Skeletal muscle tissue (tissue), 3 donors: ENCODE measurements at regions not wholly inside any gene's neighbourhood (a gene's known extent, or its start where the extent isn't known, plus 50 kb on each side); places are given as distances from the start of the nearest gene placed in this dataset.
"Not testable (repeated sequence)": the region's sequence is repeated elsewhere in the genome, so short reads cannot be mapped to it uniquely, and the experiment has no call there.

Source experiments
- H3K27ac ChIP-seq: one replicate; pipeline ENCODE4 v1.7.0; 2013; ENCODE audit warnings: mild to moderate bottlenecking, low read depth, low read length, inconsistent platforms
- H3K27me3 ChIP-seq, 3 donors: one replicate each; pipeline ENCODE4 v1.7.0; 2013; ENCODE audit warnings: low read length in 3 of 3; ENCODE audit not compliant: control insufficient read depth in 3 of 3, insufficient read depth in 3 of 3
- H3K36me3 ChIP-seq, 3 donors: one replicate each; pipeline ENCODE4 v1.7.0; 2013; ENCODE audit warnings: low read length in 3 of 3; ENCODE audit not compliant: control insufficient read depth in 3 of 3, insufficient read depth in 3 of 3
- H3K4me1 ChIP-seq, 3 donors: one replicate each; pipeline ENCODE4 v1.7.0; 2013; ENCODE audit warnings: low read length in 3 of 3, mild to moderate bottlenecking in 3 of 3; ENCODE audit not compliant: control insufficient read depth in 3 of 3, insufficient read depth in 3 of 3
- H3K4me3 ChIP-seq, 3 donors: one replicate each; pipeline ENCODE4 v1.7.0; 2013; ENCODE audit warnings: low read length in 3 of 3
- H3K9ac ChIP-seq, 3 donors: one replicate each; pipeline ENCODE4 v1.7.0; 2013; ENCODE audit warnings: low read length in 3 of 3, mild to moderate bottlenecking in 3 of 3, moderate library complexity in 2 of 3, low read depth in 1 of 3
- H3K9me3 ChIP-seq, 3 donors: one replicate each; pipeline ENCODE4 v1.7.0; 2013; ENCODE audit warnings: low read length in 3 of 3; ENCODE audit not compliant: control insufficient read depth in 3 of 3
- donor health status: Osteomylitis.

DNA sequence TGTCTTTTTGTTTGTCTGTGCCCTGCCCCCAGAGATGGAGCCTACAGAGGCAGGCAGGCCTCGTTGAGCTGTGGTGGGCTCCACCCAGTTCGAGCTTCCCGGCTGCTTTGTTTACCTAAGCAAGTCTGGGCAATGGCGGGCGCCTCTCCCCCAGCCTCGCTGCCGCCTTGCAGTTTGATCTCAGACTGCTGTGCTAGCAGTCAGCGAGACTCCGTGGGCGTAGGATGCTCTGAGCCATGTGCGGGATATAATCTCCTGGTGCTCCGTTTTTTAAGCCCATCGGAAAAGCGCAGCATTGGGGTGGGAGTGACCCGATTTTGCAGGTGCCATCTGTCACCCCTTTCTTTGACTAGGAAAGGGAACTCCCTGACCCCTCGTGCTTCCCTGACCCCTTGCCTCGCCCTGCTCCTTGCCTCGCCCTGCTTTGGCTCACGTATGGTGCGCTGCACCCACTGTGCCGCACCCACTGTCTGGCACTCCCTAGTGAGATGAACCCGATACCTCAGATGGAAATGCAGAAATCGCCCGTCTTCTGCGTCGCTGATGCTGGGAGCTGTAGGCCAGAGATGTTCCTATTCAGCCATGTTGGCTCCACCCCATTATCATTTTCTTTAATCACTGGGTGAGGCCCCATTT is 269.0 kb upstream of the RBMS1 start:
- not testable (repeated sequence) for H3K36me3 ChIP-seq, H3K27me3 ChIP-seq, H3K9me3 ChIP-seq, H3K27ac ChIP-seq, H3K9ac ChIP-seq, H3K4me1 ChIP-seq, H3K4me3 ChIP-seq

DNA sequence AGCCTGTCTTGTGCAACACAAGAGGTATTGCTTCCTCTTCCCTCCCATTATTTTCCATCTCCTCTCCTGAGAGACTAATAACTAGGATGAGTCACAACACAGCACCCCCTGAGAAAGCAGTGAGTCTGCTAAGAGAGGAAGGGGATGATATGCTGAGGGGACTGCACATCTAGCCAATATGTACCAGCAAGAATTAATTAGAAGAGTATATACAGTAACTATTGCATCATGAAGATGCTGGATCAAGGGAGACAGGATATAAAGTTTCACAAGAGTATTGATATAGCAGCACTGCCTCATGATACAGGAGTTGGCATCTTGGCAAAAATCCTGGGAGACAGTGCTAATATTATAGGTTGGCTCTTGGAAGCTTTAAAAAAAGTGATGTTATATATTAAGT is 289.9 kb upstream of the RBMS1 start:
- Histone ChIP-seq H3K9ac (no peak overlapping the region), H3K4me1 (no peaks in the 10 kb centered on the region), H3K27ac (no peak overlapping the region), H3K36me3 (no peaks in the 10 kb centered on the region), H3K9me3 (peaks cover 0 to 2% (median under 1%) of the 10 kb centered on the region in 3 donors), H3K27me3 (no peaks in the 10 kb centered on the region), H3K4me3 (no peak overlapping the region)

DNA sequence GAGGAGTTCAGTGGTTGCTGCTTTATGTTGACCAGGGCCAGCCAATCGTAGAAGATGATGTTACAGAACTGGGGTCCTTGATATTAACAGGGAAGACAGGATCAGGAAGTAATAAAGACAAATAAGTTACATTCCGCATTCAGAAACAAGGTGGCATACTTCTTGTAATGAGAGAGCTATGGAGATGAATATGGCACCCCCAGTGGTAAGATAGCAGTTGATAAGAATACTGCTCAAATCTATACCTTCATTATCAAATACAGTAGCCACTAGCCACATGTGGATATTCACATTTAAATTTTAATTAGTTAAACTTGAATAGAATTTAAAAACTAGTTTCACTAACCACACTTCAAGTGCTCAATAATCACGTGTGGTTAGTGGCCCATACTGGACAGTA is 290.4 kb upstream of the RBMS1 start:
- H3K36me3 ChIP-seq = no peaks in the 10 kb centered on the region

DNA sequence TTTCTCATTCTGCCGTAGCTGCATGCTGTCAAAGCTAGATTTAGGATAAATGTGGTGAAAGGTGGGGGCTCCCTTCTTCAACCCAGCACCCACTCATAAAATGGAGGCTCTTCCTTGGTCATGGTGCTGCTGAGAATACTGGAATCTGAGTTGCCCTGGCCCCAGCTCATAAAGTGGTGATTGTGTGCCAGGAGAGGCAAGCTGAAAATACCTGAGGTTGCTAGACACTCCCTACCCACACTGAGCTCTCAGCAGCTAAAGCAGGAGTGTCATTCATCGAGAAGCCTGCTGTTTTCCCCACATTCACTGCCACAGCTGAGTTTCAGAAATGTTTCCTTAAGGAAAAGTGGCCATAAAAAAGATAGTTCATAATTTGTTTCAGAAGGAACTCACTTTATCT is 297.1 kb upstream of the RBMS1 start:
- Histone ChIP-seq H3K27ac (no peak overlapping the region), H3K27me3 (no peaks in the 10 kb centered on the region), H3K36me3 (no peaks in the 10 kb centered on the region), H3K4me1 (no peaks in the 10 kb centered on the region), H3K9ac (no peak overlapping the region), H3K9me3 (no peaks in the 10 kb centered on the region), H3K4me3 (no peak overlapping the region)

More for the DNA sequence above, 290.4 kb upstream of the RBMS1 start:
- H3K9ac ChIP-seq = no peak overlapping the region
- no peaks in the 10 kb centered on the region for H3K27me3 ChIP-seq
- H3K9me3 ChIP-seq = peaks cover 0 to 2% (median 0%) of the 10 kb centered on the region in 3 donors
- no peak overlapping the region for H3K4me3 ChIP-seq
- H3K27ac ChIP-seq = no peak overlapping the region
- H3K4me1 ChIP-seq = no peaks in the 10 kb centered on the region

DNA sequence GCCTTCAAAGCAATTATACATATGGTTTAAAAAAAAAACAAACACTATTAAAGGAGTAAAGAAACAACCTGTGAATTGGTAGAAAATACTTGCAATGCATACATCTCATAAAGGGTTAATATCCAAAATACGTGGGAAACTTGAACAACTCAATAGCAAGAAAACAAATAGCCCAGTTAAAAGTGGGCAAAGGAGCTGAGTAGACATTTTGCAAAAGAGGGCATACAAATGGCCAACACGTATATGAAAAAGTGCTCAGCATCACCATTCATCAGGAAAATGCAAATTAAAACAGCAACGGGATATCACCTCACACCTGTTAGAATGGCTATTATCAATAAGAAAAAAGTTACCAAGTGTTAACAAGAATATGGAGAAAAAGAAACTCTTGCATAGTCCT is 298.3 kb upstream of the RBMS1 start:
- H3K36me3 ChIP-seq = no peaks in the 10 kb centered on the region
- no peak overlapping the region for H3K9ac ChIP-seq
- H3K4me1 ChIP-seq = no peaks in the 10 kb centered on the region
- no peak overlapping the region for H3K27ac ChIP-seq
- no peaks in the 10 kb centered on the region for H3K9me3 ChIP-seq
- H3K4me3 ChIP-seq = no peak overlapping the region
- no peaks in the 10 kb centered on the region for H3K27me3 ChIP-seq

DNA sequence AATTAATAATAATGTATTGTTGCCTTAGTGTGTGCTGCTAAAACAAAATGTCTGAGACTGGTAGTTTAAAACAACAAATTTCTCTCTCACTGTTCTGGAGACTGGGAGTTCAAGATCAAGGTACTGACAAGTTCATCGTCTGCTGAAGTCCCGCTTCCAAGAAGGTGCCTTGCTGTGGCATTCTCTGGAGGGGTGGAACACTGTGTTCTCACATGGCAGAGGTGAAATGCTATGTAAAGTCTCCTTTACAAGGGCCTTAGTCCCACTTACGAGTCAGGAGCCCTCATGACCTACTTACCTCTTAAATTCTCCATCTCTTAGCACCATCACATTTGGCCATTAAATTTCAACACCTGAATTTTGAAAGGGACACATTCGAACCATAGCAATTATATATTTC is 299.2 kb upstream of the RBMS1 start:
- no peaks in the 10 kb centered on the region for H3K27me3 ChIP-seq
- no peaks in the 10 kb centered on the region for H3K4me1 ChIP-seq
- H3K4me3 ChIP-seq = no peak overlapping the region
- no peak overlapping the region for H3K27ac ChIP-seq
- no peak overlapping the region for H3K9ac ChIP-seq
- H3K36me3 ChIP-seq = no peaks in the 10 kb centered on the region
- H3K9me3 ChIP-seq = no peaks in the 10 kb centered on the region

DNA sequence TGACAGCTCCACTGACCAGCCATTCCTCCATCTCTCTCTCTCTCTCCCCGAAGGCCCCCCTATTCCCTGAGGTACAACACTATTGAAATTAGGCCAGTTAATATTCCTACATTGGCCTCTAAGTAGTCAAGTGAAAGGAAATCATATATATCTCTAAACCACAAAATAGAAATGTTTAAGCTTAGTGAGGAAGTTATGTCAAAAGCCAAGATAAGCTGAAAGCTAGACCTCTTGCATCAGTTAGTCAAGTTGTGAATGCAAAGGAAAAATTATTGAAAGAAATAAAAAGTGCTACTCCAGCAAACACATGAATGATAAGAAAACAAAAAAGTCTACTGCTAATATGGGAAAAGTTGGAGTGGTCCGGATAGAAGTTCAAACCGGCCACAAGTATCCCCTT is 301.3 kb upstream of the RBMS1 start:
- no peak overlapping the region for H3K4me3 ChIP-seq
- H3K36me3 ChIP-seq = no peaks in the 10 kb centered on the region
- no peaks in the 10 kb centered on the region for H3K9me3 ChIP-seq
- no peak overlapping the region for H3K27ac ChIP-seq
- no peaks in the 10 kb centered on the region for H3K4me1 ChIP-seq
- H3K9ac ChIP-seq = no peak overlapping the region
- no peaks in the 10 kb centered on the region for H3K27me3 ChIP-seq

DNA sequence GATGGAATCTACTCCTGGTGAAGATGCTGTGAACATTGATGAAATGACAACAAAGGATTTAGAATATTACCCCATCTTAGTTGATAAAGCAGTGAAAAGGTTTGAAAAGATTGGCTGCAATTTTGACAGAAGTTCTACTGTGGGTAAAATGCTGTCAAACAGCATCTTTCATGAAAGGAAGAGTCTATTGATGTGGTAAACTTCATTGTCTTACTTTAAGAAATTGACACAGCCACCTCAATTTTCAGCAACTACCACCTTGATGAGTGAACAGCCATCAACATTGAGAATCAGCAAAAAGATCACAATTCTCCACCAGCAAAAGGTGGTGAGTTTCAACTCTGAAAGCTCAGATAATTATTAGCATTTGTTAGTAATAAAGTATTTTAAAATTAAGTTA is 310.3 kb upstream of the RBMS1 start:
- no peak overlapping the region for H3K9ac ChIP-seq
- H3K9me3 ChIP-seq = no peaks in the 10 kb centered on the region
- H3K27me3 ChIP-seq = no peaks in the 10 kb centered on the region
- no peaks in the 10 kb centered on the region for H3K36me3 ChIP-seq
- H3K4me1 ChIP-seq = no peaks in the 10 kb centered on the region
- H3K4me3 ChIP-seq = no peak overlapping the region
- no peak overlapping the region for H3K27ac ChIP-seq

DNA sequence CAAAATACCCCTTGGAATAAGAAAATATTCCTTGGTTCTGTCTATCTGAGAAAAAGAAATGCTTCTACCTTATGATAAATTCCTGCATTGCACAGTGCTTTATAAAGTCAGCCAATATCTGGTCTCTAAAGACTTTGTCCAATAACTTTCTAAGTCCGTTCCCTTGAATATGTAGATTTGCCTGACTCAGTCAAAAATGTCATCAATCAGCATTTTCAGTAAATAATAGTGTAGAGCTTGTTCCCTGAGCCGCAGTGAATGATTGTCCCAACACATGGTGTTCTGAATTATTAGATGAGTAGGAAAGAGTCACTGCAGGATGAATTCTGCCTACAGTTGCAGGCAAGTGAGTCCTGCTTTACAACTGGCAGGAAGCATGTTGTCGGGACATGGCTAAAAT is 316.8 kb upstream of the RBMS1 start:
- Histone ChIP-seq H3K27ac (no peak overlapping the region), H3K4me3 (no peak overlapping the region), H3K9ac (no peak overlapping the region), H3K27me3 (no peaks in the 10 kb centered on the region), H3K4me1 (no peaks in the 10 kb centered on the region), H3K36me3 (no peaks in the 10 kb centered on the region), H3K9me3 (no peaks in the 10 kb centered on the region)

DNA sequence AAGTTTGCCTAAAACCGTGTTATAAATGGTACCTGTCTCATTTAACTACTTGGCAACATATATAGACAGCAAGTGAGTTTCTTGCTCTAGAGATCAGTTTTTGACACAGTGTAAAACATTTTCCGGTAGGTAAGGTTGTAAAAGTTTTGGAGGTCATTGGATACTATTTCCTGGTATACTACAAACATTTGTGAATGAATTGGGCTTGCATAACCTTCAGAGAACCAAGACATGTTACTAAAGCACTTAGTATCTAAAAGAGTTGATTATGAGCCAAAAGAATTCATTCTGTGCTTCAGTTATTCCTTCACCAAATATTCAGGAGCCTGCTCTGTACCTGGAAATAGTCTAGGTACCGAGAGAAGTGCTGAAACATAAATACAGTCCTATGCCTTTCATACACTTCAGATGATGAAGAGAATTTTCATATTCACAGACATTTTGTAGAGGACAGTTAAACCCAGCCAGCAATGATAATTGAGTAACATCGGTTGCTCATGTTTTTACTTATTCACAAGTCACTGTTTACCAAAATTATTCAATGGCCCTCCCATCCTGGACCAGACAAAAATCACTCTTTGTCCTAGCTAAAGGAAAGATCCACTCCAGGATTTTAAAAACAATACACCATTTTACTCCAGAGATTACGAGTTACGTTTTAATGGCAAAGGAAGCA is 319.4 kb upstream of the RBMS1 start:
- Histone ChIP-seq H3K4me1 (no peaks in the 10 kb centered on the region), H3K9ac (no peak overlapping the region), H3K36me3 (no peaks in the 10 kb centered on the region), H3K4me3 (no peak overlapping the region), H3K27ac (no peak overlapping the region), H3K9me3 (no peaks in the 10 kb centered on the region), H3K27me3 (no peaks in the 10 kb centered on the region)
